Sigmoid colon (tissue), 4 donors: ENCODE measurements at regions not wholly inside any gene's neighbourhood (a gene's known extent, or its start where the extent isn't known, plus 50 kb on each side); places are given as distances from the start of the nearest gene placed in this dataset.

Experiments
- EP300 ChIP-seq, 4 donors: sonication (generic); formaldehyde crosslinking; IDR thresholded peaks; one replicate each; pipeline ENCODE4 v1.6.1; 2017; ENCODE audit warnings: antibody characterized with exemption in 4 of 4
- POLR2A ChIP-seq, 2 donors: fragments of 450-650 bp; IDR thresholded peaks; one replicate each; pipeline ENCODE4 v1.6.1; 2016; ENCODE audit warnings: antibody characterized with exemption in 2 of 2, mild to moderate bottlenecking in 2 of 2, moderate library complexity in 2 of 2
- POLR2AphosphoS5 ChIP-seq, 4 donors: sonication (generic); formaldehyde crosslinking; IDR thresholded peaks; one replicate each; pipeline ENCODE4 v1.6.1; 2017; ENCODE audit warnings: antibody characterized with exemption in 4 of 4
- TF ChIP-seq, protein P1 (sequence below), 4 experiments: fragments of 450-650 bp in 3 of 4; fragments of 200-600 bp in 1 of 4; IDR thresholded peaks; one replicate each; pipeline ENCODE4 v1.5.1; 2016 to 2019; ENCODE audit warnings: antibody characterized with exemption in 4 of 4, mild to moderate bottlenecking in 3 of 4, moderate library complexity in 2 of 4

DNA sequence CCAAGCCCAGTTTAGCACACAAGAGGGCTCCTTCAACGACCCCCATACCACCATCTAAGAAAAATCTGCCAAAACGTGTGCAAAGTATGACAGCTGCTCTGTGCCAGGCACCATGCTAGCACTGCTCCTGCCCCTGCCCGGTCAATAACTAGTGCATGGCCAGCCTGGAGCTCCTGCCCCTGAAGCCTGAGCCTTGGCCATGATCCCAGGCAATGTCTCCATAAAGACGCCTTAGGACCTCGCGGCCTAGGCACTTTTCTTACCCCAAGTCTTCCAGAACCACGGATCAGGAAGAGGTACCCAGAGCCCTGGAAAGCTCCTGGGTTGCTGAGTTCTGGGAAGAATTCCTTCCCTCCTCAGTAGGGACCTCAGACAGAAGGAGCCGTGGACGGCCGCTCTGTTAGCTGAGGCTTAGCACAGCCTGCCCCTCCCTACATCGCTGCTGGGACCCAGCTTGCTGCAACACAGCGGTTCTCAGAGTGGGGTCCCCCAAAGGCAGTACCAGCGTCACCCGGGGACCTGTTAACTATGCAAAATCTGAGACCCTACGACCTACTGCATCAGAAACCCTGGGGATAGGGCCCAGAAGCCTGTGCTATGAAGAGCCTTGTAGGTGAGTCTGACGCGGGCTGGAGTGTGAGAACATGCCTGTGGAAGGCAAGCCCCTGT, 117.8 kb upstream of the TWIST2 start:
- TF ChIP-seq, protein P1, sequence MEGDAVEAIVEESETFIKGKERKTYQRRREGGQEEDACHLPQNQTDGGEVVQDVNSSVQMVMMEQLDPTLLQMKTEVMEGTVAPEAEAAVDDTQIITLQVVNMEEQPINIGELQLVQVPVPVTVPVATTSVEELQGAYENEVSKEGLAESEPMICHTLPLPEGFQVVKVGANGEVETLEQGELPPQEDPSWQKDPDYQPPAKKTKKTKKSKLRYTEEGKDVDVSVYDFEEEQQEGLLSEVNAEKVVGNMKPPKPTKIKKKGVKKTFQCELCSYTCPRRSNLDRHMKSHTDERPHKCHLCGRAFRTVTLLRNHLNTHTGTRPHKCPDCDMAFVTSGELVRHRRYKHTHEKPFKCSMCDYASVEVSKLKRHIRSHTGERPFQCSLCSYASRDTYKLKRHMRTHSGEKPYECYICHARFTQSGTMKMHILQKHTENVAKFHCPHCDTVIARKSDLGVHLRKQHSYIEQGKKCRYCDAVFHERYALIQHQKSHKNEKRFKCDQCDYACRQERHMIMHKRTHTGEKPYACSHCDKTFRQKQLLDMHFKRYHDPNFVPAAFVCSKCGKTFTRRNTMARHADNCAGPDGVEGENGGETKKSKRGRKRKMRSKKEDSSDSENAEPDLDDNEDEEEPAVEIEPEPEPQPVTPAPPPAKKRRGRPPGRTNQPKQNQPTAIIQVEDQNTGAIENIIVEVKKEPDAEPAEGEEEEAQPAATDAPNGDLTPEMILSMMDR (IDR thresholded peaks at IDR 0.05): no peak
- no peak for TF ChIP-seq EP300 (IDR thresholded peaks at IDR 0.05)
- no peak for TF ChIP-seq POLR2A (IDR thresholded peaks at IDR 0.05)
- no peak for TF ChIP-seq POLR2AphosphoS5 (IDR thresholded peaks at IDR 0.05)
